ENCODE measurements at regions not wholly inside any gene's neighbourhood (a gene's known extent, or its start where the extent isn't known, plus 50 kb on each side); places are given as distances from the start of the nearest gene placed in this dataset.

- Histone ChIP-seq H3K4me2 (ENCODE audit: low read length) (no peak overlapping the region), H4K20me1 (ENCODE audit: insufficient read depth) (no peaks in the 10 kb centered on the region)
- TF ChIP-seq SMC3 (conservative IDR thresholded peaks at IDR 0.05; ENCODE audit: poor library complexity), result no peak
- no peak for TF ChIP-seq CTCF (IDR thresholded peaks at IDR 0.05; ENCODE audit: poor library complexity, severe bottlenecking)
- no peak for TF ChIP-seq MXI1 (conservative IDR thresholded peaks at IDR 0.05; ENCODE audit: poor library complexity, severe bottlenecking)
- TF ChIP-seq POLR2AphosphoS5 (IDR thresholded peaks at IDR 0.05), result no peak
- no peak for TF ChIP-seq EZH2 (IDR thresholded peaks at IDR 0.05; ENCODE audit: borderline replicate concordance, insufficient read depth, low read length, poor library complexity, severe bottlenecking)
- TF ChIP-seq EP300 (conservative IDR thresholded peaks at IDR 0.05; ENCODE audit: poor library complexity, severe bottlenecking), result no peak
- no peak for TF ChIP-seq TAF1 (IDR thresholded peaks at IDR 0.05; ENCODE audit: low read depth)
- no peak for TF ChIP-seq REST (IDR thresholded peaks at IDR 0.05; ENCODE audit: borderline replicate concordance)
- no peak for TF ChIP-seq RAD21 (conservative IDR thresholded peaks at IDR 0.05)
These were observed 316.1 kb upstream of the SEL1L start for GRCh38 chr14:81849714-81850113.

GRCh38 chr14:81855007-81855406, 321.4 kb upstream of the SEL1L start:
- Histone ChIP-seq H3K4me2 (ENCODE audit: low read length) (no peak overlapping the region), H3K36me3 (ENCODE audit: insufficient read depth, low read length) (no peaks in the 10 kb centered on the region), H3K27me3 (ENCODE audit: insufficient read depth, low read depth, low read length) (no peaks in the 10 kb centered on the region), H3K79me2 (replicated peaks; ENCODE audit: insufficient read depth, low read length) (no peaks in the 10 kb centered on the region), H3F3A (ENCODE audit: insufficient read depth, low read length, poor library complexity, severe bottlenecking) (no peaks in the 10 kb centered on the region), H3K27ac (ENCODE audit: low read length) (no peak overlapping the region), H4K20me1 (ENCODE audit: insufficient read depth) (no peaks in the 10 kb centered on the region), H3K9ac (ENCODE audit: low read length) (no peak overlapping the region), H3K4me3 (ENCODE audit: low read length) (no peak overlapping the region), H2AFZ (ENCODE audit: low read depth, low read length) (no peak overlapping the region), H3K9me2 (ENCODE audit: insufficient read depth, low read length) (no peaks in the 10 kb centered on the region), H3K9me3 (ENCODE audit: low read length) (peaks cover 7% of the 10 kb centered on the region)
- TF ChIP-seq CTCF (IDR thresholded peaks at IDR 0.05; ENCODE audit: poor library complexity, severe bottlenecking) (no peak), EP300 (conservative IDR thresholded peaks at IDR 0.05; ENCODE audit: poor library complexity, severe bottlenecking) (no peak), TAF1 (IDR thresholded peaks at IDR 0.05; ENCODE audit: low read depth) (no peak), MXI1 (conservative IDR thresholded peaks at IDR 0.05; ENCODE audit: poor library complexity, severe bottlenecking) (no peak), REST (IDR thresholded peaks at IDR 0.05; ENCODE audit: borderline replicate concordance) (no peak), EZH2 (IDR thresholded peaks at IDR 0.05; ENCODE audit: borderline replicate concordance, insufficient read depth, low read length, poor library complexity, severe bottlenecking) (no peak), SMC3 (conservative IDR thresholded peaks at IDR 0.05; ENCODE audit: poor library complexity) (no peak), RAD21 (conservative IDR thresholded peaks at IDR 0.05) (no peak), POLR2AphosphoS5 (IDR thresholded peaks at IDR 0.05) (no peak)

More at GRCh38 chr14:81849714-81850113, 316.1 kb upstream of the SEL1L start:
- Histone ChIP-seq H3K36me3 (ENCODE audit: insufficient read depth, low read length) (no peaks in the 10 kb centered on the region), H3K27ac (ENCODE audit: low read length) (no peak overlapping the region), H3K9ac (ENCODE audit: low read length) (no peak overlapping the region), H3K79me2 (replicated peaks; ENCODE audit: insufficient read depth, low read length) (no peaks in the 10 kb centered on the region), H3K9me3 (ENCODE audit: low read length) (no peaks in the 10 kb centered on the region), H3F3A (ENCODE audit: insufficient read depth, low read length, poor library complexity, severe bottlenecking) (no peaks in the 10 kb centered on the region), H3K27me3 (ENCODE audit: insufficient read depth, low read depth, low read length) (no peaks in the 10 kb centered on the region), H3K9me2 (ENCODE audit: insufficient read depth, low read length) (no peaks in the 10 kb centered on the region), H3K4me3 (ENCODE audit: low read length) (no peak overlapping the region), H2AFZ (ENCODE audit: low read depth, low read length) (no peak overlapping the region)
